Tibial artery (tissue), 4 donors: ENCODE measurements at regions not wholly inside any gene's neighbourhood (a gene's known extent, or its start where the extent isn't known, plus 50 kb on each side); places are given as distances from the start of the nearest gene placed in this dataset.

Experiments used
- DNase-seq, 2 donors: peaks; one replicate each; pipeline ENCODE4 v3.0.0-alpha.2; 2019
- H3K27ac ChIP-seq, 2 donors: fragments of 200-600 bp; sonication (generic) in 1 of 2; 1 replicate in 1 of 2; 2 replicates in 1 of 2; pipeline ENCODE4 v1.5.1; 2018 to 2019; ENCODE audit warnings: mild to moderate bottlenecking in 1 of 2
- H3K27me3 ChIP-seq, 2 donors: fragments of 200-600 bp; sonication (generic) in 1 of 2; one replicate each; pipeline versions ENCODE4 v1.5.1 to v1.6.0; 2016 to 2019
- H3K36me3 ChIP-seq, 3 donors: fragments of 200-600 bp; sonication (generic) in 2 of 3; one replicate each; pipeline ENCODE4 v1.5.1; 2016 to 2019; ENCODE audit warnings: mild to moderate bottlenecking in 2 of 3
- H3K4me1 ChIP-seq, 4 donors: fragments of 200-600 bp; sonication (generic) in 2 of 4; 1 replicate in 3 of 4; 2 replicates in 1 of 4; pipeline ENCODE4 v1.5.1; 2016 to 2019
- H3K4me3 ChIP-seq, 2 donors: fragments of 200-600 bp; sonication (generic) in 1 of 2; 1 replicate in 1 of 2; 2 replicates in 1 of 2; pipeline ENCODE4 v1.5.1; 2018 to 2019; ENCODE audit warnings: mild to moderate bottlenecking in 2 of 2
- H3K9me3 ChIP-seq, 3 donors: fragments of 200-600 bp; sonication (generic) in 1 of 3; one replicate each; pipeline ENCODE4 v1.5.1; 2016 to 2019
- intact Hi-C: fragments of 100-400 bp; cut with DNase I; formaldehyde crosslinking; loops from one replicate; pipeline ENCODE4 v1.15.0; 2023; ENCODE audit warnings: low total_unique reads
- TF ChIP-seq, protein P1 (sequence below), 2 experiments: fragments of 200-600 bp in 1 of 2; fragments of 450-650 bp in 1 of 2; IDR thresholded peaks; one replicate each; pipeline ENCODE4 v1.5.1; 2017 to 2019; ENCODE audit warnings: antibody characterized with exemption in 2 of 2, mild to moderate bottlenecking in 1 of 2, moderate library complexity in 1 of 2

DNA sequence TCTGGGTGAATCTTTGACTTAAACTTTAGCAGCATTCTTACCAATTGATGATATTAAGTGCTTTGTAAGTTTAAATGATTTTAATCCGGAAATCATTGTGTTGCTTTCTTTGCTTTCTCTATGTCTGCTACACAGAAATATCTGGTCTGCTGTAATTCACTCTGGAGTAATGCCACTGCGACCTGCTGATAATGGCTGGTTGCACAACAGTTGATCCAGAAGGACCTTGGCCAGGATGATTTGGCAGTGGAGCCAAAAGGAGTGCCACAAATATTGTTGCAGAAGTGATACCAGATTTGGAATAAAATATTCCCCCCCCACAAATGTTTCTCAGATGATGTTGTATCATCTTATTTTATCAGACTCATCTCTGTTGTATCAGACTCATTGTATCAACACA, 2063.9 kb downstream of the MRPL39 start:
- intact Hi-C loops: no loop called here
- DNase-seq: no peak
- no peaks in the 10 kb centered on the region for H3K4me1 ChIP-seq
- H3K36me3 ChIP-seq: no peaks in the 10 kb centered on the region
- H3K4me3 ChIP-seq: no peak overlapping the region
- no peak overlapping the region for H3K27ac ChIP-seq
- no peaks in the 10 kb centered on the region for H3K9me3 ChIP-seq
- H3K27me3 ChIP-seq: no peaks in the 10 kb centered on the region
- TF ChIP-seq, protein P1, sequence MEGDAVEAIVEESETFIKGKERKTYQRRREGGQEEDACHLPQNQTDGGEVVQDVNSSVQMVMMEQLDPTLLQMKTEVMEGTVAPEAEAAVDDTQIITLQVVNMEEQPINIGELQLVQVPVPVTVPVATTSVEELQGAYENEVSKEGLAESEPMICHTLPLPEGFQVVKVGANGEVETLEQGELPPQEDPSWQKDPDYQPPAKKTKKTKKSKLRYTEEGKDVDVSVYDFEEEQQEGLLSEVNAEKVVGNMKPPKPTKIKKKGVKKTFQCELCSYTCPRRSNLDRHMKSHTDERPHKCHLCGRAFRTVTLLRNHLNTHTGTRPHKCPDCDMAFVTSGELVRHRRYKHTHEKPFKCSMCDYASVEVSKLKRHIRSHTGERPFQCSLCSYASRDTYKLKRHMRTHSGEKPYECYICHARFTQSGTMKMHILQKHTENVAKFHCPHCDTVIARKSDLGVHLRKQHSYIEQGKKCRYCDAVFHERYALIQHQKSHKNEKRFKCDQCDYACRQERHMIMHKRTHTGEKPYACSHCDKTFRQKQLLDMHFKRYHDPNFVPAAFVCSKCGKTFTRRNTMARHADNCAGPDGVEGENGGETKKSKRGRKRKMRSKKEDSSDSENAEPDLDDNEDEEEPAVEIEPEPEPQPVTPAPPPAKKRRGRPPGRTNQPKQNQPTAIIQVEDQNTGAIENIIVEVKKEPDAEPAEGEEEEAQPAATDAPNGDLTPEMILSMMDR (IDR thresholded peaks at IDR 0.05): no peak

DNA sequence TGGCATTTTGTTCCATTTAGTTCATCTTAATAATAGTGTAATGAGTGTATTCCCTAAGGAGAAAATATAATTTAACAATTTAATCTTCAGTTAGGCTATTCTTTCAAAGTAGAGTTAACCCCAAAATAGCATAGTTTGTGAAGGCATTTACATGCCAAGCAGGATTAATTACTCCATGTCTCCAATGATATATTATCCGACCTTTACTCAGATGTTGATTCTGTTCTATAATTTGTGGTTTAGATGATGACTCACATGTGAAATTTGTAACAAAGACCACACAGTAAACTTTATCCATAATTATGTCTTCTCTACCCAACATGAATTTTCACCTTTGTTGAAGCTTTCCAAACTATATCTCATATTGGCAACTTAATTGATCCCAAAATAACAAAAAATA, 2065.2 kb downstream of the MRPL39 start:
- no peak for DNase-seq
- TF ChIP-seq, protein P1 (IDR thresholded peaks at IDR 0.05): no peak
- Histone ChIP-seq H3K27ac (no peak overlapping the region), H3K27me3 (no peaks in the 10 kb centered on the region), H3K9me3 (no peaks in the 10 kb centered on the region), H3K4me1 (no peaks in the 10 kb centered on the region), H3K36me3 (no peaks in the 10 kb centered on the region), H3K4me3 (no peak overlapping the region)
- intact Hi-C loops: no loop called here

DNA sequence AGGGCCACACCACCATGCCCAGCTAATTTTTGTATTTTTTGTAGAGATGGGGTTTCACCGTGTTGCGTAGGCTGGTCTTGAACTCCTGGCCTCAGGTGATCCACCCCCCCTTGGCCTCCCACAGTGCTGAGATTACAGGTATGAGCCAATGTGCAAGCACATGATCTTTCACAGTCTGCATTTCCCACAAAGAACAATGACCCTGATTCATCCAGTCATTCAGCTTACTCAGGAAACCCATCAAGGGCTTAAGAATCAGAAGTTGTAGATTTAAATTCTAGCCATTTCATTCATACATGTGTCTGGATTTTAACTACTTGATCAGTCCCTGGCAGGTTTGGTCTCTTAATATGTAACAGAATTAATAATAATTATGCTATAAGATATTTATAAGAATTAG, 2065.7 kb downstream of the MRPL39 start:
- TF ChIP-seq, protein P1 (IDR thresholded peaks at IDR 0.05): no peak
- Histone ChIP-seq H3K27me3 (no peaks in the 10 kb centered on the region), H3K9me3 (no peaks in the 10 kb centered on the region), H3K4me3 (no peak overlapping the region), H3K4me1 (no peaks in the 10 kb centered on the region), H3K27ac (no peak overlapping the region), H3K36me3 (no peaks in the 10 kb centered on the region)
- intact Hi-C loops: no loop called here
- no peak for DNase-seq

DNA sequence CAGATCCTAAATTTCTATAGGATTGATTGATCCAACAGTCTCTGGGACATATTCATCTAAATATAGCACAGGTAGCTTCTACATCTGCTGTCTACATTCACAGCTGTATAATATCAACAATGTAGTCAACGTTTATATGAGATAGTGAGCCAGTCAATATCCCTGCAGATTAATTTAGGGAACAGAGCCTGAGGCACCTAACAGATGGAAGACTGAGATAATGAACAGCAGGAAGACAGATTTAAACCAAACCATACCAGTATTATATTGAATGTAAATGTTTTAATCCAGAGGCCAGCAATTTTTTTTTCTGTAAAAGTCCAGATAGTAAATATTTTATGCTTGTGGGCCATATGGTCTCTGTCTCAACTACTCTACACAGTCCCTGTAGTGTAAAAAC, 2072.4 kb downstream of the MRPL39 start:
- no peaks in the 10 kb centered on the region for H3K9me3 ChIP-seq
- intact Hi-C loops: no loop called here
- no peaks in the 10 kb centered on the region for H3K36me3 ChIP-seq
- no peaks in the 10 kb centered on the region for H3K27me3 ChIP-seq
- no peaks in the 10 kb centered on the region for H3K4me1 ChIP-seq
- no peak overlapping the region for H3K4me3 ChIP-seq
- TF ChIP-seq, protein P1 (IDR thresholded peaks at IDR 0.05): no peak
- no peak for DNase-seq
- H3K27ac ChIP-seq: no peak overlapping the region

DNA sequence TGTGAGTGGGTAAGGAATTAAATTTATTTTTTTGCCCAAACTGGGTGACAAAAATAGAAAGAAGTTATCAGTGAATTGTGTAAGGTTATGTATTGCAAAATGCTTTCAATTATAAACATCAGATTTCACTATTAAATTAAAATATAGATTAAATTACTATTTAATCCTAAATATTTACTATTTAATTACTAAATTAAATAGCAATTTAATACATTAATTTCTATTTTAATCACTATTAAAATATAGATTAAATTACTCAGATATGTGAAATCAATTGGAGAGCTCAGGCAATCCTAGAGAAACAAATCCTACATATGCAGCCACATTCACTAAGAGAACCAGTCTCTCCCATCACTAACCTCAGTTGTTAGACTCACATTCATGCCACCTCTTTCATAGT, 2075.8 kb downstream of the MRPL39 start:
- no peak for DNase-seq
- Histone ChIP-seq H3K4me3 (no peak overlapping the region), H3K4me1 (no peaks in the 10 kb centered on the region), H3K9me3 (no peaks in the 10 kb centered on the region), H3K27me3 (no peaks in the 10 kb centered on the region), H3K36me3 (no peaks in the 10 kb centered on the region), H3K27ac (no peak overlapping the region)
- TF ChIP-seq, protein P1 (IDR thresholded peaks at IDR 0.05): no peak
- intact Hi-C loops: no loop called here

DNA sequence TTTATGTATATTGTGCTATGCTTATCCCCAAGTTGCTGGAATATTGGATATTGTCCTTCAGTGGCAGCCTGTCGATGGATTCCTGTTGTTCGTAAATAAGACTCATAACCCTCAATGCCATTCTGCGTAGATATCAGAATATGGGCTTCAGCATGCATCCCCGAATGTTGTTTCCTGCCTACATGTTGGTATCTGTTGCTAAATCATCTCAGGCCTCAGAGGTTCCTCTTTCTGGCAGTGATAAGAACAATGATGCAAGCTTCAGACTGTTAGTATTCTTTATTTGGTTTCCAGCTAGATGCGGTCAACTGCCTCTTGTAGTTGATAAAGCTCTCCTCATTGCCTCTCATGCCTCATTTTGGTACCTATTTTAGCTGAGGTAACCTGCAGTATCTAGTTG, 2082.6 kb downstream of the MRPL39 start:
- no peaks in the 10 kb centered on the region for H3K4me1 ChIP-seq
- H3K4me3 ChIP-seq: no peak overlapping the region
- no peak for DNase-seq
- H3K27me3 ChIP-seq: no peaks in the 10 kb centered on the region
- intact Hi-C loops: no loop called here
- no peak overlapping the region for H3K27ac ChIP-seq
- H3K36me3 ChIP-seq: no peaks in the 10 kb centered on the region
- H3K9me3 ChIP-seq: no peaks in the 10 kb centered on the region
- TF ChIP-seq, protein P1 (IDR thresholded peaks at IDR 0.05): no peak
